ENCODE measurements at regions not wholly inside any gene's neighbourhood (a gene's known extent, or its start where the extent isn't known, plus 50 kb on each side); places are given as distances from the start of the nearest gene placed in this dataset.
"Not testable (repeated sequence)": the region's sequence is repeated elsewhere in the genome, so short reads cannot be mapped to it uniquely, and the experiment has no call there.

DNA sequence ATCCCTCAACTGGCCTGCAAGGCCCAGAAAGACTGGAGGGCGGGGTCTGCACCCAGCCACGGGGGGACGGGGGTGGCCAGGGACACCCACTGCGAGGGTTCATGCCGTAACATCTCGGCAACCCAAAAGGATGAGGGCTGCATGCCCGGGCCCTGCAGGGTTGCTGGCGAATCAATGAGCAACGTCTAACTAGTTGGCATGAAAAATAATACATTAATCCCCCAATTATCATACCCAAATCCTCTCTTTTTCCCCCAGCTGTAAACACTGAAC is 232.2 kb downstream of the TUBA3C start:
- DNase-seq (ENCODE audit: low read depth): no peak

DNA sequence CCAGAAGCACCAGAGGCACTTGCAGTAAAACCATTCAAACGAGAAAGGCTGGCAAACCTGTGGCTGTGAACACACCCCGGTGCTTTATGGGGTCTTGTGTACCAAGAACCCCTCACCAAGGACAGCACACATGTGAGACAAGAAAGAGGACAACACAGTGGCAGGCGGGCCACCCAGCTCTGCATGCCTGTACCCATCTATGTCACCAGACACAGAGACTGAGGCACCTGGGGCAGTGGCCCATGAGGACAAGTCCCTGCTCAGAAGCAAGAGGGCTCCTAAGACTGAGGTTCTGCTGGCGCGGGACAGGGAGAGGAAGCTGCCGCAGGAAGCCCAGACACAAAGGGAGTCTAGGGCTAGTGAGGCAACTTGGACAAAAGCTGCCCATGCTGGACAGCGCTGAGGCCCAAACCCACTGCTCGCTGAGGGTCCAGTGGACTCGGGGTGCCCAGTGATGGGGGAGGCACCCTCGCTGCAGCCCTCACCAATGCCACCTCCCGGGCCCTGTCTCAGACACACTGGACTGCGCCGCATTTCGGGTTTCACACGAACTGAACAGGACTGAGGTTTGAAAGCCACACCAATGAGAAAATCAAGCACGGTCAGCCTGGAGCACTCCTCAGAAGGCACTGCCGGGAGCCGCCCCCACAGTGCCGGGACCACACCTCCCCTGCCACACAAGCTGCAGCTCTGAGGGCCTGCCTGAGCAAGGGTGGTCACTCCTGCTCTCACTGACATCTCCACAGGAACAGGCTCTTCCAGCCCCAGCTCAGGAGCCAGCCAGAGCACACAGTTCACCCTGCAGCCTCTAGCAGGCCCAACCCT is 232.7 kb downstream of the TUBA3C start:
- no peak for DNase-seq (ENCODE audit: low read depth)

DNA sequence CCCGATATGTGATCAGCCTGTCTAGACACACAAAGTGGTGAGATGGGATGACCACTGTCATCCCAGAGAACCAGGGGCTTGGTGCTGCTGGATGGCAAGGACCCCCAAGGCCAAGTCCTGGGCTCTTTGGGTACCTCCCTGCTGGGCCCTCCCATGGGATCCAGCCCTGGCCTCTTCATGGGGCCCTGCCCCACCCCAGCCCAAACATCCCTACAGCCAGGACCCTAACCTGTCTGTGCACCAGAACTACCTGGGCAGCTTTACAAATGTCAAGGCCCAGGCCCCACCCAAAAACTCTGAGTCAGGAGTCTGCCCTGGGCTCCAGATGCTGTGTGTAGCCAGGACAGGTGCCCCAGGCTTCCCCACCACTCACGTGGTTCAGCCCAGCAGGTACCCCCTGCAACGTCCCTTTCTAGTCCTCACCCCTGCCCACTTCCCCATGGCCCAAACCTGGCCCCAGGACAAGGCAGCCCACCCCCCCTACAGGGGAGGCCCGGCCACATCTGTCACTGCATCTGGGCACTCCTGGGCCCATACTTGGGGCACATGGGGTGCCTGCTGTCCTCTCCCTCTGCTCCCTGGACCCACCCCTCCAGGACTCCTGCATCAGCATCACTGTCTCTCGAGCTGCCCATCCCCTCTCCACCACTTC is 233.5 kb downstream of the TUBA3C start:
- DNase-seq (ENCODE audit: low read depth): no peak

DNA sequence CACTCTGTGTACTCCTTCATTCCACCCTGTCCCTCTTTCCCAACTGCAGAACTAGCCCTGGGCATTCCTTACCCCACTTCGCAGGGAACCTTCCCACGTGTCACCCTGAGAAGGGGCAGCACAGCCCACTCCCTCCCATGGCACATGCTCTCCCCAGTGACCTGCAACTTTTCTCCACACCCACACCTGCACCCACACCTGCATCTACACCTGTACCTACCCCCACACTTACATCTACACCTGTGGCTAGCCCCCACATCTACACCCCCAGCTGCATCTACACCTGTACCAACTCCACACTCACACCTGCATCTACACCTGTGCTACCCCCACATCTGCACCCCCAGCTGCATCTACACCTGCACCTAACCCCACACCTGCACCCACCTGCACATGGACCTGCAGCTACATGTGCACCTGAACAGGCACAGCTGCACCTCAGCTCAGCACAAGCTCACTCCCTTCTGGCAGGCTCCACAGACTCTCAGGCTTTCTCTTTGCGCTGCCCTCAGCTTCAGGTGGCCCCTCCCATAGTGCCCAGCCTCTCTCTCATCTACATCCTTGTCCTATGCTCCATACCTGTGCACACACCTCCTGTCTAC is 234.1 kb downstream of the TUBA3C start:
- DNase-seq (ENCODE audit: low read depth): no peak

DNA sequence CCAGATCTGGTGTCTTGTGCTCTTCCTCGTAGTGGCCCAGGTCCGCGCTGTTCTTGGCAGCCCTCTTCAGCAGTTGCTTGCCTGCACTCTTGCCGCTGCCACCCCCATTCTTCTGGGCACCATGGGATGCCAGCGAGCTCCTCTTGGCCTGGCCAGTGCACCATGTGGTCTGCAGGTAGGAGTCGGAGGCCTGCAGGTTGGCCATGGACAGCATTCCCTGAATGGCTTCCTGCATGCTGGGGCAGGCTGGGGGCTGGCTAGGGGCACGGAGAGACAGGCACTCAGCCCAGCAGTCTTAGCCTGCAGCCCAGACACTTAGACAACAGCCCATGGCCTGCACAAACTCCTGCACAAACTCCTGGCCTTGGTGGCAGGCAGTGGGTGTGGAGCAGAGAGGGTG is 234.9 kb downstream of the TUBA3C start:
- no peak for DNase-seq (ENCODE audit: low read depth)

DNA sequence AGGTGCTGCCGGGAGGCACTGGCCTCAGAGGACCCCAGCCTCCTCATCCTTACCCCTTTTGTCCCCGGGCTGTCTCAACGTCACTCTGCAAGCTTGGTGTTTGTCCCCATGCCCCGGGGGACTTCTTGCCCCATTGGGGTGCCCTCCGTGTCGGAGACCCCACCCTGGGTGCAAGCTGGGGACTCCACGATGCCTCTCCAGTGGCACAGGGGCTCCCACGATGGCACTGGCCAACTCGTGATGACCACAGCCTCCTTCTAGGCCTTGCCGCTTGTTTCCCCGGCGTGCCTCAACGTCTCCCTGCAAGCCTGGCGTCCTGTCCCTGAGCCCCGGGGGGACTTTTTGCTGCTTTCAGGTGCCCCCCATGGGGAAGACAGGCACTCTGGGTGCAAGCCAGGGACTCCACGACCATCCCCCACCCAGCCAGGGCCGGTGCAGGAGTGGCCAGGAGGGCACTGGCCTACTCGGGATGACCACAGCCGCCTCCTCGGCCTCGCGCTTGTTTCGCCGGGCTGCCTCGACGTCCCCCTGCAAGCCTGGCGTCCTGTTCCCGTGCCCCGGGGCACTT is 237.0 kb downstream of the TUBA3C start:
- no peak for DNase-seq (ENCODE audit: low read depth)

DNA sequence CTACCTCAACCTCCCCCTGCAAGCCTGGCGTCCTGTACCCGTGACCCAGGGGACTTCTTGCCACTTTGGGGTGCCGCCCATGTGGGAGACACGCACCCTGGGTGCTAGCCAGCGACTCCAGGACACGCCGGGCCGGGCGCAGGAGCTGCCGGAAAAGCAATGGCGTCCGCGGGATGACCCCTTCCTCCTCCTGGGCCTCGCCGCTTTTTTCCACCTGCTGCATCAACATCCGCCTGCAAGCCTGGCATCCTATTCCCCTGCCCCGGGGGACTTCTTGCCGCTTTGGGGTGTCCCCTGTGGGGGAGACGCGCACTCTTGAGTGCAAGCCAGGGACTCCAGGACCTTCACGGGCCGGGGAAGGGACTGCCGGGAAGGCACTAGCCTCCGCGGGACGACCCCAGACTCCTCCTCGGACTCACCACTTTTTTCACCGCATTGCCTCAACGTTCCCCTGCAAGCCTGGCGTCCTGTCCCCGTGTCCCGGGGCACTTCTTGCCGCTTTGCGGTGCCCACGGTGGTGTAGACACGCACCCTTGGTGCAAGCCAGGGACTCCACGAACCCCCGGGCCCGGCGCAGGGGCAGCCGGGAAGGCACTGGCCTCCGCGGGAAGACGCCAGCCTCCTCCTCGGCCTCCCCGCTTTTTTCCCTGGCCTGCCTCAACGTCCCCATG is 237.8 kb downstream of the TUBA3C start:
- no peak for DNase-seq (ENCODE audit: low read depth)

DNA sequence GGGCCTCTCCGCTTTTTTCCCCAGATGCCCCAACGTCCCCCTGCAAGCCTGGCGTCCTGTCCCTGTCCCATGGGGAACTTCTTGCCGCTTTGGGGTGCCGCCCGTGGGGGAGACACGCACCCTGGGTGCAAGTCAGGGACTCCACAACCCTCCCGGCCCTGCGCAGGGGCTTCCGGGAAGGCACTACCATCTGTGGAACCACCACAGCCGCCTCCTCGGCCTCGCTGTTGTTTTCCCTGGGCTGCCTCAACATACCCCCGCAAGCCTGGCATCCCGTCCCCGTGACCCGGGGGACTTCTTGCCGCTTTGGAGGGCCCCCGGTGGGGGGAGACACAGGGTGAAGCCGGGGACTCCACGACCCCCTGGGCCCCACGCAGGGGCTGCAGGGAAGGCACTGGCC is 238.4 kb downstream of the TUBA3C start:
- DNase-seq (ENCODE audit: low read depth): no peak

DNA sequence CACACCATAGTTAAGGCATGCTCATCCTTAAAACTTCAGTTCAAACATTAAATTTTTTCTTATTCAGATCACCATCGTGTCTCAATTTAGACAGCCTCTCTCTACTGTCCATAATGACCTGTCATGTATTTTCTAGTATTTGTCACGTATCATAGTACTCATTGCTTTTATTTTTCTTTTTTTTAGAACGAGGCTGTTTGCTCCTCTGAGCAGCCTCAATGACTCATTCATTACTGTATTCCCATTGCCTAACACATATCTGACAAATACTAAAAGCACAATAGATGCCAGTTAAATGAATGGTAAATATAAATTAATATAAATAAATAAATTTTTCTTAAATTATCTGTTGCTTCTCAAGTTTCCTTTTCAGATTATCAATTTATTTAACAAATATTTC is 245.5 kb downstream of the TUBA3C start:
- no peak for DNase-seq (ENCODE audit: low read depth)

DNA sequence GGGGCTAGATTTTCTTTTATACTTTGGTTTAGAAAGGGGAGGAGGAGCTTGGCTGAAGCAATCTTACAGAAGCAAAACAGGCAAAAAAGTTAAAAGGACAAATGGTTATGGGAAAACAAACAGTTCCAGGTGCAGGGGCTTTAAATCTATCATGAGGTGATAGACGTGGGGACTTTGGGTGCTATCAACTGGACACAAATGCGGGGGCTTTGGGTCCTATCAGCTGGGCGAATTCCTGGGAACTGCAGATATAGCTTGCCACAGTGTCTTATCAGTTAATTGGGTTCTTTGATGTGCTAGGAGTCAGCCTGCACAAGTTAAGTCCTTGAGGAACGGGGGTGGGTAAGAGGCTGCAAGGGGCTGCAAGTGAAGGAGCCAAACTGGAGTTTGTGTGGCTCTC is 260.6 kb downstream of the TUBA3C start:
- no peak for DNase-seq (ENCODE audit: low read depth)

DNA sequence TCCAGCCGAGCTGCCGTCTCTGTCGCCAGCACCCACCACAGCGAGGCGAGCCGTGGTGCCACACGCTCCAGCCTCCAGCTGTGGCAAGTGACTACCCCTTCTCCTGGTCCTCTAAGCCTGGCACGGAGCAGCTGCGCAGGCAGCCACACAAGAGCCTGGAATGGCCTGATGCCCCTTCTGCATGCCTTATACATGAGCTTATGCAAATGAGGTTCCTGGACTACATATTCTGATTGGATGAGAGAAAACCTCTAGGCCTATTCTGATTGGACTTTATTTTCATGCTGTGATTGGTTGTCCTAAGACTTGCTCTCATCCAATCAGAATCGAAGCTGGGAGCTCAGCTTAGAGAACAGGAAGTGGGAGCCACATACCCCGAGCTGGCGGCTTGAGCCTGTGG is 276.5 kb downstream of the TUBA3C start:
- DNase-seq (ENCODE audit: low read depth): not testable (repeated sequence)

DNA sequence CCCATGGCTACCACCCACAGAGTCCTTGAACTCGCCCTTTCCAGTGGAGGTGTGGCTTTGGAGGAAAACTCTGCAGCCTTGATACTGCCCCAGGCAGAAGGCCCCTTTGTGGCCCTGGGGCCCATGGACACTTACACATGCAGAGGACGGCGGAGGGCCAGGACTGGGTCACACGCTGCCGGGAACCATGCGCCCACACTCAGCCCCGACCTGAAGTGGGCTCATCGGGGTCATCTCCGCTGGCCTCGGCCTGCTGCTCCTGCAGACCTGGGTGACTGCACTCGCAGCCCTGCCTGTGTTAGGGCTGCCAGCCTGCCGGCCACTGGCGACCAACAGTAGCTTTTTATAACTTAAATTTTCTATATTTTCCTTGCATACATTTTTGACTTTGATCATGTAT is 286.2 kb downstream of the TUBA3C start:
- not testable (repeated sequence) for DNase-seq (ENCODE audit: low read depth)

DNA sequence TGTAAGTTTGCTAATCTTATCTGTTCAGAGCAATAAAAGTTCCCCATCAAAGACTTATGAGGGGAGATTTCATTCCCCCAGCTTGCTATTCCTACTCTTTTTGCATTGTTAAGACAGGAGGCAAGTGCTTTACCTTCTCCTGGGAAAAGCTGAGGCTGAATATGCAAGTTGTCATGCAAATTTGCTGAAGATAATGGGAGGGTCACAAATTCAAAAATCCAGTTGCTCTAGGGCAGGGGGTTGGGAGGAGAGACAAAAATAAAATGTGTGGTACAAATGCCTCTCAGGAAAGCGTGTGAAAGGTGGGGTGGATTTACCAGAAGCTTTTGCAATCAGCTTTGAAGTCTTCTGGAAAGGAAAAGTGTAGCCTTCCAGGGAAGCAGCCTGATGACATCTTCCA is 290.4 kb downstream of the TUBA3C start:
- DNase-seq (ENCODE audit: low read depth): not testable (repeated sequence)

DNA sequence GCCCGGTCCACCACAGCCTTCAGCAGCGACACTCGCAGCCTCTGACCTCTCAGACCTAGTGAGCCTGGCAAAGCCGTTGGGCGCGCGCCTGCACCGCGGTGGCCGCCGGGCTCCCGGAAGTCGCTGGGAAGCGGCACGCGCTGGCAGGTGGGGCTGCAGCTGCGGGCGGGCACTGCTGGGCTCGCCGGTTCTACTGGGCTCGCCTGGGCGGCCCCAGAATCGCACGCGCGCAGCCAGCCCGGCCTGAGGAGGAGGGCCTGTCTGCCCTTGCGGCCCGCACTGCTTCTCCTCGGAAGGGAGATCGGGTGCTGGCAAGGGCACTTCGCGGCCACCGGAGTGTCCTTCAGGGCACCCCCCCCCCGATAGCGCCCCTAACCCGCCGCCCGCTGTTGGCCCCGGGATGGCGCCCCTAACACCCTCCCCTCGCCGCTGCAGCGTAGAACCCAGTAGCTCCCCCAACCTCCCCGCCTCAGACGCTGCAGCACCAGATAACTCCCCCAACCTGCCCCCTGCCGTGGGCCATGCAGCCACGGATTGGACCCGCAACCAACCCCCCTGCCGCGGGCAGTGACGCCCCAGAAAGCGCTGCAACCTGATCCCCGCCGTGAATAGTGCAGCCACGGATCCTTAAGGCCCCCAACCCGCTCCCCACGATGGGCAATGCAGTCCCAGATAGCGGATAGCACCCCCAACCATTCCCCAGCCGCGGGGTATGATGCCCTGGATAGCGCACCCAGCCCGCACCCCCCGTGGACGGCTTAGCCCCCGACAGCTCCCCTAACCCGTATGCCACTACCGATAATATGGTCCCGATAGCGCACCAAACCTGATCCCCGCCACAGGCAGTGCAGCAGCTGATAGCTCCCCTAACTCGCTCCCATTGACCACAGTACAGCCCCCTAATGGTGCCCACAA is 306.5 kb downstream of the TUBA3C start:
- DNase-seq (ENCODE audit: low read depth): not testable (repeated sequence)

DNA sequence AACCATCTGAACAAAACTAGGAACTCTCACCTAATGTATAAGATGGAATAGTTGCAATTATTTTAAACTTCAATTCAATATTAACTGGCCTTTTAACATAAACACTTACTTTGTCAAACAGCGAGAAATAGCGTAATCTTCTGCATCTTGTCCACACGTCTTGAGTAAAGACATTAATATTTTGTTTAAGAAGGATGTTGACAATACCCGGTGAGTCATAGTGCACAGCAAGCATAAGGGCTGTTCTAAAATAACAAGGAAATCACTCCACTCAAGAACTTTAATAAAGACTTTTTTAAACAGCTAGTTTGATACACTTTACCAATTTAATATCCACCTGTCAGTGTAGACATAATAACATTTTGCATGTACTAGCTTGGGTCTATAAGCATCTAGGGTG is 311.1 kb downstream of the TUBA3C start:
- DNase-seq (ENCODE audit: low read depth): not testable (repeated sequence)

DNA sequence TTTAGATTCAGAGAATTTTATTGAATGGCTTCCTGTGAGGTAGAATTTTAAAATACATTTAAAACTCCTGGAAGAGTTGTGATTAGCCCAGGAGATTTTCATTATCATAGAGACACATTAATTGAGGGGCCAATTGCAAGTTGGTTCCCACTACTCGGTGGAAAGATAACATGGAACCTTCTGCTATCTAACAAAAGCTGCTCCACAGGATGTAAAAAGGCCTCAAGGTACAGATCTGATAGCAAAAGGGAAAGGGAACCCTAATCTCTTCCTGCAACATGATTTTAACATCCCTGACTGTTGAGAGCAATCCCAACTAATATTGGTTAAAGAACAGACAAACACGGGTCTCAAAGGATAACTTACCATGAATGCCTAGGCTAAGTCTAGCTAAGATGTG is 312.3 kb downstream of the TUBA3C start:
- not testable (repeated sequence) for DNase-seq (ENCODE audit: low read depth)

DNA sequence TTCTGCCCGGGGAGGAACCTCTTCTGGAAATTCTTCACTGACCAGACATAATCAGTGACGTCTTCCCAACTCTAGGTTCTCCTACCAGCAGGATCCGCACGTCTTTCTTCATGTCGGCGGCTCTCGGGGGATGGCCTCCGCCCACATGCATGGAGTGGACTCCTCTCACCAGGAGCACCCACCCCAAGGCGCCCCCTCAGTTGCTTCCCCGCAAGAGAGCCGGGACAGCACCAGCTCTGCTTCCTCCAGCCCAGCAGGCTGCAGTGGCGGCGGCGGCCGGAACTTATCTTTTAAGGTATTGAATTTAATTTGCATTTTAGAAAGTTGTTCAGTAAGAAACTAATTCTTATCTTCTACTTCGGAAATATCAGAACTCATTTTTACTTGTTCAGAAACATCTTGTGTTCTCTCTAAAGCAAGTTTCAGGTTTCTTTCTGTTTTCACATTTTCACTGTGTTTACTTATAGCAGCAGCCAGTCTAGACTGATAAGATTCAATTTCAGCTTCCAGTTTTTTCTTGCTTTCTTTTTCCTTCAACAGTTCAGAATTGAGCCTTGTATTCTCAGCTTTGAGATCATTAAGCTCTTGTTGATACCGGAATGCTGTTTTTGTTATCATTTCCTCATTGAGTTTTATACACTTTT is 343.5 kb downstream of the TUBA3C start:
- DNase-seq (ENCODE audit: low read depth): not testable (repeated sequence)

DNA sequence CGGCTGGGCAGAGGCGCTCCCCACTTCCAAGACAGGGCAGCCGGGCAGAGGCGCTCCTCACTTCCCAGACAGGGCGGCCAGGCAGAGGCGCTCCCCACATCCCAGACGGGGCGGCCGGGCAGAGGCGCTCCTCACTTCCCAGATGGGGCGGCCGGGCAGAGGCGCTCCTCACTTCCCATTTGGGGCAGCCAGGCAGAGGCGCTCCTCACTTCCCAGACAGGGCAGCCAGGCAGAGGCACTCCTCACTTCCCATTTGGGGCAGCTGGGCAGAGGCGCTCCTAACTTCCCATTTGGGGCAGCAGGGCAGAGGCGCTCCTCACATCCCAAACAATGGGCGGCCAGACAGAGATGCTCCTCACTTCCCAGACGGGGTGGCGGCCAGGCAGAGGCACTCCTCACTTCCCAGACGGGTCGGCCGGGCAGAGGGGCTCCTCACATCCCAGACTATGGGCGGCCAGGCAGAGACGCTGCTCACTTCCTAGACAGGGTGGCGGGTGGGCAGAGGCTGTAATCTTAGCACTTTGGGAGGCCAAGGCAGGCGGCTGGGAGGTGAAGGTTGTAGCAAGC is 344.4 kb downstream of the TUBA3C start:
- not testable (repeated sequence) for DNase-seq (ENCODE audit: low read depth)

DNA sequence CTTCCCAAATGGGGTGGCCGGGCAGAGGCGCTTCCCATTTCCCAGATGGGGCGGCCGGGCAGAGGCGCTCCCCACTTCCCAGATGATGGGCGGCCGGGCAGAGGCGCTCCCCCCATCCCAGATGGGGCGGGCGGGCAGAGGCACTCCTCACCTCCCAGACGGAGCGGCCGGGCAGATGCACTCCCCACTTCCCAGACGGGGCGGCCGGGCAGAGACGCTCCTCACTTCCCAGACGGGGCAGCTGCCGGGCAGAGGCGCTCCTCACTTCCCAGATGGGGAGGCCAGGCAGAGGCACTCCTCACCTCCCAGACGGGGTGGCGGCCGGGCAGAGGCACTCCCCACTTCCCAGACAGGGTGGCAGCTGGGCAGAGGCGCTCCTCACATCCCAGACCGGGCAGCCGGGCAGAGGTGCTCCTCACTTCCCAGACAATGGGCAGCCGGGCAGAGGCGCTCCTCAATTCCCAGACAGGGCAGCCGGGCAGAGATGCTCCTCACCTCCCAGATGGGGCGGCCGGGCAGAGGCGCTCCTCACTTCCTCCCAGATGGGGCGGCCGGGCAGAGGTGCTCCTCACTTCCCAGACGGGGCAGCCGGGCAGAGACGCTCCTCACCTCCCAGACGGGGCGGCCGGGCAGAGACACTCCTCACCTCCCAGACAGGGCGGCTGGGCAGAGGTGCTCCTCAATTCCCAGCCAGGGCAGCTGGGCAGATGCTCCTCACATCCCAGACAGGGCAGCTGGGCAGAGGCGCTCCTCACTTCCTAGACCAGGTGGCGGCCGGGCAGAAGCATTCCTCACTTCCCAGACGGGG is 345.0 kb downstream of the TUBA3C start:
- not testable (repeated sequence) for DNase-seq (ENCODE audit: low read depth)

DNA sequence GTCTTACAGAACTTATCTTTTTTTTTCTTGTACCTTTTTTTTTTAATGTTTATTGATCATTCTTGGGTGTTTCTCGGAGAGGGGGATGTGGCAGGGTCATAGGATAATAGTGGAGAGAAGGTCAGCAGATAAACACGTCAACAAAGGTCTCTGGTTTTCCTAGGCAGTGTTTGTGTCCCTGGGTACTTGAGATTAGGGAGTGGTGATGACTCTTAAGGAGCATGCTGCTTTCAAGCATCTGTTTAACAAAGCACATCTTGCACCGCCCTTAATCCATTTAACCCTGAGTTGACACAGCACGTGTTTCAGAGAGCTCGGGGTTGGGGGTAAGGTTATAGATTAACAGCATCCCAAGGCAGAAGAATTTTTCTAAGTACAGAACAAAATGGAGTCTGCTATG is 345.9 kb downstream of the TUBA3C start:
- DNase-seq (ENCODE audit: low read depth): not testable (repeated sequence)

Data from stimulated activated CD4-positive, alpha-beta T cell treated with anti-CD3 and anti-CD28 coated beads, Interleukin-2, amount 100 ng/mL, for 4 hours (primary cell).